PC-9 (cell line): ENCODE measurements at regions not wholly inside any gene's neighbourhood (a gene's known extent, or its start where the extent isn't known, plus 50 kb on each side); places are given as distances from the start of the nearest gene placed in this dataset.

Source experiments
- CTCF ChIP-seq: fragments of 200-600 bp; sonication (generic); conservative IDR thresholded peaks from 2 replicates; pipeline ENCODE4 v1.6.1; 2017; ENCODE audit warnings: mixed run types, antibody characterized with exemption, mild to moderate bottlenecking, moderate library complexity
- EZH2 ChIP-seq: fragments of 200-600 bp; sonication (generic); IDR thresholded peaks from 2 replicates; pipeline ENCODE4 v1.8.0; 2017; ENCODE audit warnings: antibody characterized with exemption, low read depth

DNA sequence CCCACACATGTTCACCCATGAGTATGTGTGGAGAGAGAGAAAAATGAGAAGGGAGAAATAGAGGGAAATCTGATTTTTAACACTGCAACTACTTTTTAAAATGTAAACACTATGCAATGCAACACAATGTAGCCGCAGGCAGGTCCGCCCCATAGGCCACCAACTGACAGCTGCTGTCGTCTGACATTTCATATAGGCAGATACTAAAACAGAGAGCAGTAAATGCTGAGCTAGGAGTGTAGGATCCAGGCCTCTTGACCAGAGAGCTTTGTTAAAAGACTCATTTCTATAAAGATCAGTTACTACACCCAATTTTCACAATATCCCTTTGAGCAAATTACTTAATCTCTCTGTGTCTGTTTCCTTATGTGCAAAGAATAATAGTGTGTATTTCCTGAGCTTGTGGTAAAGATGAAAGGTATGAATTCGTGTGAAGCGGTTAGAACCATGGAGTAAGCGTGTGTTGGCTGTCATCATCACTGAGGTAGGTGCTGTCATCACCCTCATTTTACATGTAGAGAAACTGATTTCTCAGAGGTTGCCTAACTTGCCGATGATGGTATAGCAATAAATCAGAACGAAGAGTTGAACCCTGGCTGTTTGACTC lies 55.2 kb upstream of the PDE8B start:
- no peak for TF ChIP-seq CTCF
- no peak for TF ChIP-seq EZH2
